HL-60 (cell line): ENCODE measurements at regions not wholly inside any gene's neighbourhood (a gene's known extent, or its start where the extent isn't known, plus 50 kb on each side); places are given as distances from the start of the nearest gene placed in this dataset.

Source experiments
- CTCF ChIP-seq: IDR thresholded peaks from one replicate; pipeline ENCODE4 v1.5.1; 2011; ENCODE audit warnings: low read length, control low read depth, inconsistent platforms; ENCODE audit not compliant: insufficient read depth
- SPI1 ChIP-seq: IDR thresholded peaks from 2 replicates; pipeline ENCODE4 v1.6.1; 2012; ENCODE audit warnings: low read depth, mild to moderate bottlenecking, borderline replicate concordance

- no peak for TF ChIP-seq SPI1
- no peak for TF ChIP-seq CTCF
These were observed 104.3 kb upstream of the ID2 start for GRCh38 chr2:8577573-8577972.
